ENCODE measurements at regions not wholly inside any gene's neighbourhood (a gene's known extent, or its start where the extent isn't known, plus 50 kb on each side); places are given as distances from the start of the nearest gene placed in this dataset.

- DNase-seq (ENCODE audit: low read depth) = no peak
Observed at GRCh38 chr1:55575571-55576279, 360.6 kb upstream of the USP24 start.

GRCh38 chr1:55574691-55575225 is 359.6 kb upstream of the USP24 start:
- no peak for DNase-seq (ENCODE audit: low read depth)

- DNase-seq (ENCODE audit: low read depth) = no peak
Observed at GRCh38 chr1:55572878-55573734, 357.9 kb upstream of the USP24 start.

GRCh38 chr1:55571767-55572166 is 356.6 kb upstream of the USP24 start:
- DNase-seq (ENCODE audit: low read depth) = no peak

GRCh38 chr1:55569417-55569816 is 354.3 kb upstream of the USP24 start:
- DNase-seq (ENCODE audit: low read depth) = no peak

GRCh38 chr1:55568732-55569131 is 353.6 kb upstream of the USP24 start:
- no peak for DNase-seq (ENCODE audit: low read depth)

GRCh38 chr1:55560266-55560665 is 345.1 kb upstream of the USP24 start:
- DNase-seq (ENCODE audit: low read depth) = no peak

- no peak for DNase-seq (ENCODE audit: low read depth)
Observed at GRCh38 chr1:55559842-55560241, 344.7 kb upstream of the USP24 start.

GRCh38 chr1:55559161-55559611 is 344.0 kb upstream of the USP24 start:
- no peak for DNase-seq (ENCODE audit: low read depth)

- DNase-seq (ENCODE audit: low read depth) = no peak
Observed at GRCh38 chr1:55558515-55558914, 343.4 kb upstream of the USP24 start.

GRCh38 chr1:55555956-55556725 is 341.0 kb upstream of the USP24 start:
- DNase-seq (ENCODE audit: low read depth) = no peak

- no peak for DNase-seq (ENCODE audit: low read depth)
Observed at GRCh38 chr1:55554611-55555010, 339.4 kb upstream of the USP24 start.

GRCh38 chr1:55552636-55553035 is 337.5 kb upstream of the USP24 start:
- no peak for DNase-seq (ENCODE audit: low read depth)

- no peak for DNase-seq (ENCODE audit: low read depth)
Observed at GRCh38 chr1:55547405-55547804, 332.2 kb upstream of the USP24 start.

GRCh38 chr1:55546553-55546952 is 331.4 kb upstream of the USP24 start:
- DNase-seq (ENCODE audit: low read depth) = no peak

GRCh38 chr1:55544826-55545225 is 329.7 kb upstream of the USP24 start:
- DNase-seq (ENCODE audit: low read depth) = no peak

GRCh38 chr1:55542901-55543504 is 327.8 kb upstream of the USP24 start:
- DNase-seq (ENCODE audit: low read depth) = no peak

GRCh38 chr1:55541296-55541695 is 326.1 kb upstream of the USP24 start:
- DNase-seq (ENCODE audit: low read depth) = no peak

GRCh38 chr1:55539652-55540512 is 324.7 kb upstream of the USP24 start:
- no peak for DNase-seq (ENCODE audit: low read depth)

GRCh38 chr1:55538428-55538827 is 323.3 kb upstream of the USP24 start:
- no peak for DNase-seq (ENCODE audit: low read depth)

GRCh38 chr1:55536545-55536865 is 321.3 kb upstream of the USP24 start:
- no peak for DNase-seq (ENCODE audit: low read depth)
